Spleen (tissue), 11 donors: ENCODE measurements at regions not wholly inside any gene's neighbourhood (a gene's known extent, or its start where the extent isn't known, plus 50 kb on each side); places are given as distances from the start of the nearest gene placed in this dataset.

Experiments
- DNase-seq: peaks from one replicate; pipeline ENCODE4 v3.0.0-alpha.2; 2020
- H3K27ac ChIP-seq, 8 donors: fragments of 200-600 bp; sonication (generic) in 7 of 8; 1 replicate in 4 of 8; 2 replicates in 4 of 8; pipeline versions ENCODE4 v1.5.0 to v1.8.0; 2016 to 2021; ENCODE audit warnings: inconsistent platforms in 4 of 8, mild to moderate bottlenecking in 4 of 8, moderate library complexity in 1 of 8
- H3K27me3 ChIP-seq, 7 donors: fragments of 200-600 bp; sonication (generic) in 6 of 7; replicated peaks in 1 of 7; 1 replicate in 4 of 7; 2 replicates in 3 of 7; pipeline versions ENCODE4 v1.5.0 to v1.8.0; 2016 to 2021; ENCODE audit warnings: inconsistent platforms in 3 of 7, mild to moderate bottlenecking in 1 of 7
- H3K36me3 ChIP-seq, 6 donors: fragments of 200-600 bp; sonication (generic) in 5 of 6; 1 replicate in 4 of 6; 2 replicates in 2 of 6; pipeline versions ENCODE4 v1.5.0 to v1.8.0; 2016 to 2021; ENCODE audit warnings: inconsistent platforms in 2 of 6
- H3K4me1 ChIP-seq, 6 donors: fragments of 200-600 bp; sonication (generic) in 5 of 6; 1 replicate in 3 of 6; 2 replicates in 3 of 6; pipeline versions ENCODE4 v1.5.0 to v1.8.0; 2016 to 2021; ENCODE audit warnings: inconsistent platforms in 3 of 6
- H3K4me3 ChIP-seq, 8 donors: fragments of 200-600 bp; sonication (generic) in 7 of 8; 1 replicate in 4 of 8; 2 replicates in 4 of 8; pipeline versions ENCODE4 v1.5.0 to v1.8.0; 2016 to 2021; ENCODE audit warnings: inconsistent platforms in 4 of 8, mild to moderate bottlenecking in 4 of 8, moderate library complexity in 2 of 8
- H3K9me3 ChIP-seq, 8 donors: fragments of 200-600 bp; sonication (generic) in 7 of 8; 1 replicate in 4 of 8; 2 replicates in 4 of 8; pipeline versions ENCODE4 v1.5.0 to v1.8.0; 2016 to 2021; ENCODE audit warnings: inconsistent platforms in 4 of 8
- POLR2A ChIP-seq, 3 donors: fragments of 450-650 bp; IDR thresholded peaks; one replicate each; pipeline ENCODE4 v1.5.1; 2017; ENCODE audit warnings: antibody characterized with exemption in 3 of 3, mild to moderate bottlenecking in 1 of 3
- POLR2AphosphoS5 ChIP-seq, 3 donors: sonication (generic); formaldehyde crosslinking; IDR thresholded peaks; one replicate each; pipeline ENCODE4 v1.5.1; 2017; ENCODE audit warnings: antibody characterized with exemption in 3 of 3
- WGBS, 5 donors: extraction: QIAGEN DNeasy Blood & Tissue Kit in 3 of 5; methylation state at CpG; one replicate each; pipeline versions ENCODE4 v1.1.5 to v1.1.7; 2013 to 2018; 5-methylcytosine and 5-hydroxymethylcytosine counted together
- intact Hi-C: fragments of 100-400 bp; cut with DNase I; formaldehyde crosslinking; loops from one replicate; pipeline ENCODE4 v1.15.0; 2023; ENCODE audit warnings: low total_unique reads
- TF ChIP-seq, protein P1 (sequence below), 11 experiments: fragments of 200-600 bp in 7 of 11; fragments of 450-650 bp in 4 of 11; sonication (generic) in 4 of 11; IDR thresholded peaks in 8 of 11; conservative IDR thresholded peaks in 3 of 11; 1 replicate in 7 of 11; 2 replicates in 4 of 11; pipeline versions ENCODE4 v1.4.0 to v1.8.0; 2016 to 2021; ENCODE audit warnings: antibody characterized with exemption in 11 of 11, inconsistent platforms in 4 of 11, mild to moderate bottlenecking in 1 of 11
- donor health status: healthy with polysubstance abuse.
- donor health status: DM: no; HTN: no; CAD: no; lungs with moderate emphysema.
- donor health status: DM: no; HTN: no; CAD: no.
- donor health status: Bipolar disorder and iron deficiency.
- donor health status: healthy.
- donor health status: DM: no; HTN: no; CAD: no.
- donor health status: DM: yes; HTN: yes; CAD: no.

DNA sequence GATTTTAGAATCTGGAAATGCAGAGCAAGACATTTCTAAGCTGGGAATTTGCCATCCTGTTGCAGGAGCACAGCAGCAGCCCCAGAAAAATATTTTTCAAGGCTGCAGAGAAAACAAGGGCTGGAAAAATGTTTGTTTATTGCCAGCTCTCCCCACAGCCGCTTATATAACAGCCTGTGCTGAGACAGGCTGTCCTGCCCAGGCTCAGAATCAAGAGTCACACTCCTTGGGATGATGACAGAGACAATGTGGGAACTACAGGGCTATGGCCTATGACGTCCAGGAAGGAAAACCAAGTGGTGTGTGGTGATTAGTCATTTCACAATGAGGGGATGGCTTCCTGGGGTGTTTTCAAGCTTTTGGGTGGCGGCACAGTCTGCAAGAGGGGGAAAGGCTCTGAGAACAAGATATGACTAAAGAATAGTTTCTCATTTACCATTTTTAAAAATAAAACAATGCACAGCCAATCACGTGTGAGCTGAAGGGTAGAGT, 136.3 kb upstream of the SERP2 start:
- intact Hi-C loops, result no loop called here
- no peak for DNase-seq
- no peak overlapping the region for H3K4me3 ChIP-seq

DNA sequence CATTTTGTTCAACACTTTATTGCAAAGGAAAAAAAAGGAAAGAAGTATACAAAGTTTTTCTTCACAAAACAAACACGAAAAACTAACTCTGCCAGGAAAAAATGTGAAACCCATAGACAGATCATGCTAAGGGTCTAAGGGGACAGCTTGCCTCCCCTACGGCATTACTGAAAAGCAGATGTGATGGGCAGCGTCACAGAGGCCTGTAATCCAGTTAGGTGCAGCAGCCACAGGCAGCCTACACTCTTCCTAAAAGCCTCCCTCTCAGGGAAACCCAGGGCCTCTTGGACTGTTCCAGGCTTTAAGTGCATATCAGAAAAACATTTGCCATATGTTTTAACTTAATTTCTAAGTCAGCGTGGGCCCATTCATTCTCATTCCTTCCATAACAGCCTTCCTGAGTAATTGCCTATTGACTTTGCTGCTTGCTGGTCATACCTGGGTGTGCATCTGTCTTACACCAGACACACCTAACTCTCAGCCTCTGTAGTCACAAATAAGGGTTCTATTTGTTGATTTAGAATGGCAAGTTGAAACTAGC, 135.7 kb upstream of the SERP2 start:
- Histone ChIP-seq H3K27me3 (no peaks in the 10 kb centered on the region), H3K27ac (peak overlapping the region in 5 of 8 donors; percentile 9 to 64 (median 31)), H3K9me3 (no peaks in the 10 kb centered on the region), H3K4me3 (no peak overlapping the region), H3K36me3 (no peaks in the 10 kb centered on the region), H3K4me1 (peaks cover 0 to 14% (median 2%) of the 10 kb centered on the region in 6 donors)
- intact Hi-C loops, result no loop called here
- DNase-seq, result no peak
- TF ChIP-seq, protein P1, sequence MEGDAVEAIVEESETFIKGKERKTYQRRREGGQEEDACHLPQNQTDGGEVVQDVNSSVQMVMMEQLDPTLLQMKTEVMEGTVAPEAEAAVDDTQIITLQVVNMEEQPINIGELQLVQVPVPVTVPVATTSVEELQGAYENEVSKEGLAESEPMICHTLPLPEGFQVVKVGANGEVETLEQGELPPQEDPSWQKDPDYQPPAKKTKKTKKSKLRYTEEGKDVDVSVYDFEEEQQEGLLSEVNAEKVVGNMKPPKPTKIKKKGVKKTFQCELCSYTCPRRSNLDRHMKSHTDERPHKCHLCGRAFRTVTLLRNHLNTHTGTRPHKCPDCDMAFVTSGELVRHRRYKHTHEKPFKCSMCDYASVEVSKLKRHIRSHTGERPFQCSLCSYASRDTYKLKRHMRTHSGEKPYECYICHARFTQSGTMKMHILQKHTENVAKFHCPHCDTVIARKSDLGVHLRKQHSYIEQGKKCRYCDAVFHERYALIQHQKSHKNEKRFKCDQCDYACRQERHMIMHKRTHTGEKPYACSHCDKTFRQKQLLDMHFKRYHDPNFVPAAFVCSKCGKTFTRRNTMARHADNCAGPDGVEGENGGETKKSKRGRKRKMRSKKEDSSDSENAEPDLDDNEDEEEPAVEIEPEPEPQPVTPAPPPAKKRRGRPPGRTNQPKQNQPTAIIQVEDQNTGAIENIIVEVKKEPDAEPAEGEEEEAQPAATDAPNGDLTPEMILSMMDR (IDR thresholded peaks at IDR 0.05 in 8 of 11, conservative IDR thresholded peaks at IDR 0.05 in 3 of 11), result no peak
- TF ChIP-seq POLR2A (IDR thresholded peaks at IDR 0.05), result no peak
- no peak for TF ChIP-seq POLR2AphosphoS5 (IDR thresholded peaks at IDR 0.05)
- 65 to 81% (median 75%) methylated on average over 4 of the region's 4 CpGs for WGBS, 5 donors

More for the DNA sequence above, 136.3 kb upstream of the SERP2 start:
- Histone ChIP-seq H3K27me3 (no peaks in the 10 kb centered on the region), H3K27ac (peak overlapping the region in 5 of 8 donors; percentile 31 to 66 (median 54)), H3K4me1 (peaks cover 0 to 14% (median 2%) of the 10 kb centered on the region in 6 donors), H3K36me3 (no peaks in the 10 kb centered on the region), H3K9me3 (no peaks in the 10 kb centered on the region)
- TF ChIP-seq POLR2AphosphoS5 (IDR thresholded peaks at IDR 0.05) (peak in 1 of 3 donors; percentile 82), POLR2A (IDR thresholded peaks at IDR 0.05) (no peak)
- 9 to 24% (median 12%) methylated on average over 4 of the region's 4 CpGs for WGBS, 5 donors

GRCh38 chr13:44240611-44241145, 132.9 kb upstream of the SERP2 start:
- no peak overlapping the region for H3K27ac ChIP-seq
- no peaks in the 10 kb centered on the region for H3K9me3 ChIP-seq
- no peak for DNase-seq
- WGBS, 5 donors, result 75 to 87% (median 85%) methylated on average over 1 of the region's 1 CpG
- no peak overlapping the region for H3K4me3 ChIP-seq
- H3K4me1 ChIP-seq, result peaks cover 0 to 14% (median 2%) of the 10 kb centered on the region in 6 donors
- no peaks in the 10 kb centered on the region for H3K27me3 ChIP-seq
- TF ChIP-seq POLR2A (IDR thresholded peaks at IDR 0.05), result no peak
- TF ChIP-seq, protein P1 (IDR thresholded peaks at IDR 0.05 in 8 of 11, conservative IDR thresholded peaks at IDR 0.05 in 3 of 11), result no peak
- TF ChIP-seq POLR2AphosphoS5 (IDR thresholded peaks at IDR 0.05), result no peak
- H3K36me3 ChIP-seq, result no peaks in the 10 kb centered on the region
- intact Hi-C loops, result no loop called here

DNA sequence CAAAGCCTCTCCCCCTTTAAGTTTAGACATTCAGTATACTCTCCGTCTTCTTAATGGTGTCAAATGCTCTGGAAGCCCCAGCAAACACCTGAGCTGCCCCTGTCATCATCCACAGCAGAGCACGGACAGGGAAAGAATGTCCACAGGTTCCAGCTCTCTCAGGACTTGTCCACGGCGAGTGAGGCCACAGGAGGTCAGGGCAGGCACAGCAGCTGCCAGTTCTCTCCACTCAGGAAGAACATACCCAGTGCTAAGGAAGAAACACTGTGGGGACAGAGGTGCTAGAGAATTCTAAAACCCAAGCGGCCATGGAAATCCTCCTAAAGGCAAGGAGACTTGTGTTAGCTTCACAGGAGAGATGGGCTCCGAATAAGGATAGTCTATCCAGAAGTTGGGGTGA, 132.0 kb upstream of the SERP2 start:
- no peak overlapping the region for H3K27ac ChIP-seq
- DNase-seq, result no peak
- intact Hi-C loops, result no loop called here

More for the DNA sequence above, 132.0 kb upstream of the SERP2 start:
- peaks cover 0 to 14% (median 2%) of the 10 kb centered on the region in 6 donors for H3K4me1 ChIP-seq
- no peaks in the 10 kb centered on the region for H3K27me3 ChIP-seq
- H3K36me3 ChIP-seq, result no peaks in the 10 kb centered on the region
- no peaks in the 10 kb centered on the region for H3K9me3 ChIP-seq
- TF ChIP-seq, protein P1 (IDR thresholded peaks at IDR 0.05 in 8 of 11, conservative IDR thresholded peaks at IDR 0.05 in 3 of 11), result no peak
- TF ChIP-seq POLR2AphosphoS5 (IDR thresholded peaks at IDR 0.05), result no peak
- TF ChIP-seq POLR2A (IDR thresholded peaks at IDR 0.05), result no peak
- 80 to 92% (median 88%) methylated on average over 6 of the region's 6 CpGs for WGBS, 5 donors
- no peak overlapping the region for H3K4me3 ChIP-seq
